ENCODE measurements at regions not wholly inside any gene's neighbourhood (a gene's known extent, or its start where the extent isn't known, plus 50 kb on each side); places are given as distances from the start of the nearest gene placed in this dataset.
"Not testable (repeated sequence)": the region's sequence is repeated elsewhere in the genome, so short reads cannot be mapped to it uniquely, and the experiment has no call there.

- Histone ChIP-seq H3K9me3 (ENCODE audit: control insufficient read depth in 4 of 4, low read length in 3 of 4) (no peaks in the 10 kb centered on the region), H3K9ac (ENCODE audit: low read depth in 1 of 2, low read length in 2 of 2) (no peak overlapping the region), H3K27me3 (ENCODE audit: control insufficient read depth in 4 of 4, insufficient read depth in 4 of 4, low read length in 3 of 4) (no peaks in the 10 kb centered on the region), H3K36me3 (ENCODE audit: control insufficient read depth in 4 of 4, insufficient read depth in 3 of 4, low read depth in 1 of 4, low read length in 3 of 4) (no peaks in the 10 kb centered on the region), H3K4me1 (ENCODE audit: control insufficient read depth in 4 of 4, insufficient read depth in 4 of 4, low read length in 3 of 4) (no peaks in the 10 kb centered on the region), H3K27ac (ENCODE audit: low read depth in 1 of 2, low read length in 2 of 2) (no peak overlapping the region), H3K4me3 (ENCODE audit: low read depth in 1 of 3, low read length in 3 of 3) (no peak overlapping the region)
- TF ChIP-seq, protein P1, sequence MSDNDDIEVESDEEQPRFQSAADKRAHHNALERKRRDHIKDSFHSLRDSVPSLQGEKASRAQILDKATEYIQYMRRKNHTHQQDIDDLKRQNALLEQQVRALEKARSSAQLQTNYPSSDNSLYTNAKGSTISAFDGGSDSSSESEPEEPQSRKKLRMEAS (IDR thresholded peaks at IDR 0.05) = no peak
- TF ChIP-seq CTCF (IDR thresholded peaks at IDR 0.05; ENCODE audit: low read depth, low read length, missing input control) (no peak), FOXA2 (IDR thresholded peaks at IDR 0.05) (no peak)
- DNase-seq (ENCODE audit: low spot score) = no peak
Observed at GRCh38 chr11:103610435-103610834, 426.0 kb upstream of the DDI1 start.

DNA sequence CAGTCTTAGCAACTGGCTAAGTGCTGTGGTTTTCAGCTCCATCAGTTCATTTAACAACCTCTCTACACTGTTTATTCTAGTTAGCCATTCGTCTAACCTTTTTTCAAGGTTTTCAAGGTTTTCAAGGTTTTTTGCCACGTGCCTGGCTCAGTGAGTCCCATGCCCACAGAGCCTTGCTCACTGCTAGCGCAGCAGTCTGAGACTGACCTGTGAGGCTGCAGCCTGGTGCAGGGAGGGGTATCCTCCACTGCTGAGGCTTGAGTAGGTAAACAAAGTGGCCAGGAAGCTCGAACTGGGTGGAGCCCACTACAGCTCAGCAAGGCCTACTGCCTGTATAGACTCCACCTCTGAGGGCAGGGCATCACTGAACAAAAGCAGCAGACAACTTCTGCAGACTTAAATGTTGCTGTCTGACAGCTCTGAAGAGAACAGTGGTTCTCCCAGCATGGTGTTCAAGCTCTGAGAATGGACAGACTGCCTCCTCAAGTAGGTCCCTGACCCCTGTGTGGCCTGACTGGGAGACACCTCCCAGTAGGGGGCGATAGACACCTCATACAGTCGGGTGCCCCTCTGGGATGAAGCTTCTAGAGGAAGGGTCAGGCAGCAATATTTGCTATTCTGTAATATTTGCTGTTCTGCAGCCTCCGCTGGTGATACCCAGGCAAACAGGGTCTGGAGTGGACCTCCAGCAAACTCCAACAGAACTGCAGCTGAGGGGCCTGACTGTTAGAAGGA is 424.7 kb upstream of the DDI1 start:
- DNase-seq (ENCODE audit: low spot score) = not testable (repeated sequence)

DNA sequence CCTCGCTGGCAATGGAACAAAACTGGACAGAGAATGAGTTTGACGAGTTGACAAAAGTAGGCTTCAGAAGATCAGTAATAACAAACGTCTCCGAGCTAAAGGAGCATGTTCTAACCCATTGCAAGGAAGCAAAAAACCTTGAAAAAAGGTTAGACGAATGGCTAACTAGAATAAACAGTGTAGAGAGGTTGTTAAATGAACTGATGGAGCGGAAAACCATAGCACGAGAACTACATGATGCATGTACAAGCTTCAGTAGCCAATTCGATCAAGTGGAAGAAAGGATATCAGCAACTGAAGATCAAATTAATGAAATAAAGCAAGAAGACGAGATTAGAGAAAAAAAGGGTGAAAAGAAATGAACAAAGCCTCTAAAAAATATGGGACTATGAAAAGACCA is 424.0 kb upstream of the DDI1 start:
- not testable (repeated sequence) for DNase-seq (ENCODE audit: low spot score); H3K9ac ChIP-seq (ENCODE audit: low read depth in 1 of 2, low read length in 2 of 2); H3K4me3 ChIP-seq (ENCODE audit: low read depth in 1 of 3, low read length in 3 of 3); H3K27me3 ChIP-seq (ENCODE audit: control insufficient read depth in 4 of 4, insufficient read depth in 4 of 4, low read length in 3 of 4); H3K36me3 ChIP-seq (ENCODE audit: control insufficient read depth in 4 of 4, insufficient read depth in 3 of 4, low read depth in 1 of 4, low read length in 3 of 4); H3K9me3 ChIP-seq (ENCODE audit: control insufficient read depth in 4 of 4, low read length in 3 of 4); H3K27ac ChIP-seq (ENCODE audit: low read depth in 1 of 2, low read length in 2 of 2); H3K4me1 ChIP-seq (ENCODE audit: control insufficient read depth in 4 of 4, insufficient read depth in 4 of 4, low read length in 3 of 4)
- WGBS = 84% methylated on average over 9 of the region's 9 CpGs

More for the DNA sequence above, 424.7 kb upstream of the DDI1 start:
- 68% methylated on average over 7 of the region's 7 CpGs for WGBS
- H3K9ac ChIP-seq (ENCODE audit: low read depth in 1 of 2, low read length in 2 of 2); H3K27me3 ChIP-seq (ENCODE audit: control insufficient read depth in 4 of 4, insufficient read depth in 4 of 4, low read length in 3 of 4); H3K27ac ChIP-seq (ENCODE audit: low read depth in 1 of 2, low read length in 2 of 2); H3K36me3 ChIP-seq (ENCODE audit: control insufficient read depth in 4 of 4, insufficient read depth in 3 of 4, low read depth in 1 of 4, low read length in 3 of 4); H3K4me1 ChIP-seq (ENCODE audit: control insufficient read depth in 4 of 4, insufficient read depth in 4 of 4, low read length in 3 of 4); H3K4me3 ChIP-seq (ENCODE audit: low read depth in 1 of 3, low read length in 3 of 3); H3K9me3 ChIP-seq (ENCODE audit: control insufficient read depth in 4 of 4, low read length in 3 of 4): not testable (repeated sequence)

- not testable (repeated sequence) for H3K27ac ChIP-seq (ENCODE audit: low read depth in 1 of 2, low read length in 2 of 2); H3K9me3 ChIP-seq (ENCODE audit: control insufficient read depth in 4 of 4, low read length in 3 of 4); H3K27me3 ChIP-seq (ENCODE audit: control insufficient read depth in 4 of 4, insufficient read depth in 4 of 4, low read length in 3 of 4); H3K4me1 ChIP-seq (ENCODE audit: control insufficient read depth in 4 of 4, insufficient read depth in 4 of 4, low read length in 3 of 4); H3K36me3 ChIP-seq (ENCODE audit: control insufficient read depth in 4 of 4, insufficient read depth in 3 of 4, low read depth in 1 of 4, low read length in 3 of 4); H3K9ac ChIP-seq (ENCODE audit: low read depth in 1 of 2, low read length in 2 of 2); H3K4me3 ChIP-seq (ENCODE audit: low read depth in 1 of 3, low read length in 3 of 3); DNase-seq (ENCODE audit: low spot score)
- 88% methylated on average over 2 of the region's 2 CpGs for WGBS
Observed at GRCh38 chr11:103616586-103616985, 419.9 kb upstream of the DDI1 start.

DNA sequence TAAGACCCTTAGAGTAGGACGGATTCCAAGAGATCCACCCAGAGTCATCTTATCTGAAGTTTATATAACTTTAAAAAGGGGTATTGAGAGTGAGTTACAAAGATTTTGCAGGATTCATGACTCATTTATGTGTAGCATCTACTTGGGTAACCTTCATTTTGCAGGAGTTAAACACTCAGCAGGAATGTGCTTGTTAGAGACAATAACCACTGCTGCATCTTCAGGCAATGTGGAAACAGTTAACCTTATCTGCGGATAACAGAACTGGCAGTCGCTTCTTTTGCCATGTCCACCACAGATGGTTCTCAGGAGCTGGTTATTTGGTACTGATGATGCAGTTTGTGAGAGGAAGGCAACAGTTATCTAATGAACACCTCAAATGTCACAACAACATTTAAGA is 417.9 kb upstream of the DDI1 start:
- Histone ChIP-seq H3K27me3 (ENCODE audit: control insufficient read depth in 4 of 4, insufficient read depth in 4 of 4, low read length in 3 of 4) (peaks cover 0 to 5% (median 0%) of the 10 kb centered on the region in 4 donors), H3K27ac (ENCODE audit: low read depth in 1 of 2, low read length in 2 of 2) (no peak overlapping the region), H3K9ac (ENCODE audit: low read depth in 1 of 2, low read length in 2 of 2) (no peak overlapping the region), H3K4me1 (ENCODE audit: control insufficient read depth in 4 of 4, insufficient read depth in 4 of 4, low read length in 3 of 4) (no peaks in the 10 kb centered on the region), H3K36me3 (ENCODE audit: control insufficient read depth in 4 of 4, insufficient read depth in 3 of 4, low read depth in 1 of 4, low read length in 3 of 4) (no peaks in the 10 kb centered on the region), H3K4me3 (ENCODE audit: low read depth in 1 of 3, low read length in 3 of 3) (no peak overlapping the region), H3K9me3 (ENCODE audit: control insufficient read depth in 4 of 4, low read length in 3 of 4) (no peaks in the 10 kb centered on the region)
- DNase-seq (ENCODE audit: low spot score) = no peak
- 65% methylated on average over 3 of the region's 3 CpGs for WGBS
- TF ChIP-seq, protein P2, sequence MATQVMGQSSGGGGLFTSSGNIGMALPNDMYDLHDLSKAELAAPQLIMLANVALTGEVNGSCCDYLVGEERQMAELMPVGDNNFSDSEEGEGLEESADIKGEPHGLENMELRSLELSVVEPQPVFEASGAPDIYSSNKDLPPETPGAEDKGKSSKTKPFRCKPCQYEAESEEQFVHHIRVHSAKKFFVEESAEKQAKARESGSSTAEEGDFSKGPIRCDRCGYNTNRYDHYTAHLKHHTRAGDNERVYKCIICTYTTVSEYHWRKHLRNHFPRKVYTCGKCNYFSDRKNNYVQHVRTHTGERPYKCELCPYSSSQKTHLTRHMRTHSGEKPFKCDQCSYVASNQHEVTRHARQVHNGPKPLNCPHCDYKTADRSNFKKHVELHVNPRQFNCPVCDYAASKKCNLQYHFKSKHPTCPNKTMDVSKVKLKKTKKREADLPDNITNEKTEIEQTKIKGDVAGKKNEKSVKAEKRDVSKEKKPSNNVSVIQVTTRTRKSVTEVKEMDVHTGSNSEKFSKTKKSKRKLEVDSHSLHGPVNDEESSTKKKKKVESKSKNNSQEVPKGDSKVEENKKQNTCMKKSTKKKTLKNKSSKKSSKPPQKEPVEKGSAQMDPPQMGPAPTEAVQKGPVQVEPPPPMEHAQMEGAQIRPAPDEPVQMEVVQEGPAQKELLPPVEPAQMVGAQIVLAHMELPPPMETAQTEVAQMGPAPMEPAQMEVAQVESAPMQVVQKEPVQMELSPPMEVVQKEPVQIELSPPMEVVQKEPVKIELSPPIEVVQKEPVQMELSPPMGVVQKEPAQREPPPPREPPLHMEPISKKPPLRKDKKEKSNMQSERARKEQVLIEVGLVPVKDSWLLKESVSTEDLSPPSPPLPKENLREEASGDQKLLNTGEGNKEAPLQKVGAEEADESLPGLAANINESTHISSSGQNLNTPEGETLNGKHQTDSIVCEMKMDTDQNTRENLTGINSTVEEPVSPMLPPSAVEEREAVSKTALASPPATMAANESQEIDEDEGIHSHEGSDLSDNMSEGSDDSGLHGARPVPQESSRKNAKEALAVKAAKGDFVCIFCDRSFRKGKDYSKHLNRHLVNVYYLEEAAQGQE (IDR thresholded peaks at IDR 0.05) = no peak
- TF ChIP-seq TAF1 (conservative IDR thresholded peaks at IDR 0.05) (no peak), RXRA (IDR thresholded peaks at IDR 0.05) (no peak), YY1 (IDR thresholded peaks at IDR 0.05) (no peak), FOXA1 (IDR thresholded peaks at IDR 0.05) (no peak), GABPA (IDR thresholded peaks at IDR 0.05 in 1 of 2, conservative IDR thresholded peaks at IDR 0.05 in 1 of 2) (no peak), FOXA2 (IDR thresholded peaks at IDR 0.05) (no peak), ATF3 (IDR thresholded peaks at IDR 0.05) (no peak), SP1 (IDR thresholded peaks at IDR 0.05) (no peak), HNF4G (IDR thresholded peaks at IDR 0.05) (no peak), EGR1 (IDR thresholded peaks at IDR 0.05; ENCODE audit: low read depth in 2 of 2) (no peak)
- TF ChIP-seq, protein P1 (IDR thresholded peaks at IDR 0.05) = no peak

Data from liver (tissue), 8 donors.